ENCODE measurements at regions not wholly inside any gene's neighbourhood (a gene's known extent, or its start where the extent isn't known, plus 50 kb on each side); places are given as distances from the start of the nearest gene placed in this dataset.

GRCh38 chr6:43983632-43984031, 143.6 kb downstream of the MRPL14 start (continued):
- no peak for TF ChIP-seq CEBPG (CRISPR knock-in tag; IDR thresholded peaks at IDR 0.05)
- TF ChIP-seq ATF2 (CRISPR knock-in tag; IDR thresholded peaks at IDR 0.05): no peak
- TF ChIP-seq ZNF570 (CRISPR knock-in tag; IDR thresholded peaks at IDR 0.05; ENCODE audit: borderline replicate concordance): no peak
- peak; percentile 64 for TF ChIP-seq RARA (CRISPR knock-in tag; IDR thresholded peaks at IDR 0.05)

DNA sequence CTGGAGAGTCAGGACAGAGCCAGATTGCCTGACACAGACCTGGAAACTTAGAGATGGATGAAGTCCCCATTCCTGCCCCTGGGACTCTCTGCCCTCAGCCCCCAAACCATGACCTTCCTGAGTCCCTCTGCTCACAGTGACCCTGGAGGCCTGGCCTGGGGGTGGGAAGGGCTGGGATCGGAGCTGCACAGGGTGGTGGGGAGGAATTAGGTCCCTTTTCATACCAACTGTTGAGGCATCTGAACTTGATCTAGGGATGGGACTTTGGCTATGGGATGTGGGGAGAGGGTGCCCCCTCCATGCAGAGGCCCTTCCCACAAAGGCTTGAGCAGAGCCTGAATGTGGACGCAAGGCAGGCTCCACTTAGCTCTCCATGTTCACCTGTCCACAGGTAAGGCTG, 144.1 kb downstream of the MRPL14 start:
- 43% methylated on average over 1 of the region's 2 CpGs for WGBS (ENCODE audit: low lambda C conversion rate)
- no peak for FAIRE-seq
- H2AFZ ChIP-seq (ENCODE audit: low read length): no peak overlapping the region
- ATAC-seq: no peak
- peaks cover 73% of the 10 kb centered on the region for H3K4me1 ChIP-seq (ENCODE audit: insufficient read depth, low read length)
- no peak overlapping the region for H3K27ac ChIP-seq (ENCODE audit: extremely low read length, insufficient read depth, low read length)
- H3K4me2 ChIP-seq (ENCODE audit: low read depth, low read length): peak overlapping the region; percentile 60; the same call in 1 of the 2 replicates
- intact Hi-C loops (cut with micrococcal nuclease; ENCODE audit: unreplicated experiment) (no loop called here), in situ Hi-C loops (cut with HindIII; ENCODE audit: extremely low pct_ligation_motif_present, low pct_unique_long_range_greater_than_20kb) (no loop called here)
- no peaks in the 10 kb centered on the region for H4K20me1 ChIP-seq (ENCODE audit: insufficient read depth, low read length)
- BruUV-seq (replicated peaks): no TSS peak
- no peaks in the 10 kb centered on the region for H3K79me2 ChIP-seq (ENCODE audit: insufficient read depth, low read length)
- TF ChIP-seq ZSCAN31 (CRISPR knock-in tag; IDR thresholded peaks at IDR 0.05; ENCODE audit: low read depth): no peak
- no peak for TF ChIP-seq REL (CRISPR knock-in tag; conservative IDR thresholded peaks at IDR 0.05)
- TF ChIP-seq MEF2D (CRISPR knock-in tag; IDR thresholded peaks at IDR 0.05): no peak
- TF ChIP-seq AGO1 (IDR thresholded peaks at IDR 0.05; ENCODE audit: low read depth, low read length, poor library complexity, severe bottlenecking): no peak
- TF ChIP-seq RFXANK (CRISPR knock-in tag; IDR thresholded peaks at IDR 0.05): no peak
- no peak for TF ChIP-seq ZKSCAN1 (IDR thresholded peaks at IDR 0.05; ENCODE audit: low read length)
- no peak for TF ChIP-seq ZBTB1 (CRISPR knock-in tag; IDR thresholded peaks at IDR 0.05; ENCODE audit: borderline replicate concordance)
- no peak for TF ChIP-seq ATRX (CRISPR knock-in tag; IDR thresholded peaks at IDR 0.05; ENCODE audit: borderline replicate concordance)
- no peak for TF ChIP-seq JUN (CRISPR knock-in tag; IDR thresholded peaks at IDR 0.05)
- no peak for TF ChIP-seq GFI1 (CRISPR knock-in tag; IDR thresholded peaks at IDR 0.05; ENCODE audit: borderline replicate concordance)
- no peak for TF ChIP-seq AHR (CRISPR knock-in tag; IDR thresholded peaks at IDR 0.05)
- TF ChIP-seq FIP1L1 (IDR thresholded peaks at IDR 0.05; ENCODE audit: borderline replicate concordance, insufficient read depth, low read depth, low read length): no peak
- TF ChIP-seq PHB2 (IDR thresholded peaks at IDR 0.05; ENCODE audit: partially characterized antibody): no peak
- no peak for TF ChIP-seq ERF (CRISPR knock-in tag; IDR thresholded peaks at IDR 0.05)
- no peak for TF ChIP-seq BORCS8-MEF2B (CRISPR knock-in tag; IDR thresholded peaks at IDR 0.05)
- no peak for TF ChIP-seq PHF20 (CRISPR knock-in tag; IDR thresholded peaks at IDR 0.05)
- H3K27me3 ChIP-seq (ENCODE audit: control insufficient read depth in 1 of 2, insufficient read depth in 2 of 2, low read length in 2 of 2): peaks cover 26 to 96% of the 10 kb centered on the region in 2 experiments
- ChIA-PET POLR2A (interaction anchor here (1.1 kb wide), 1 partner anchor 10 kb away, joined by 3 read pairs; no protein-coding TSS in a partner anchor), CTCF (ENCODE audit: low intra/inter-chr PET ratio, low total read pairs) (no interaction called here)
- no peak for DNase-seq (ENCODE audit: low spot score)
- H3K9me3 ChIP-seq (ENCODE audit: low read length): no peaks in the 10 kb centered on the region
- no peak overlapping the region for H3K4me3 ChIP-seq (replicated peaks in 1 of 3; ENCODE audit: insufficient read depth in 1 of 3, low read depth in 2 of 3, low read length in 3 of 3)
- no peaks in the 10 kb centered on the region for H3K36me3 ChIP-seq (replicated peaks in 1 of 2; ENCODE audit: control insufficient read depth in 1 of 2, insufficient read depth in 2 of 2, low read length in 2 of 2)
- H3K9ac ChIP-seq (ENCODE audit: insufficient read depth, low read depth, low read length): no peak overlapping the region
